T-cell (primary cell): ENCODE measurements at regions not wholly inside any gene's neighbourhood (a gene's known extent, or its start where the extent isn't known, plus 50 kb on each side); places are given as distances from the start of the nearest gene placed in this dataset.

ENCODE experiments used
- ATAC-seq, 4 experiments: fragments of 200-7000 bp in 3 of 4; fragments of 150-1000 bp in 1 of 4; cut with Tn5 transposase; replicated peaks in 1 of 4; 1 replicate in 3 of 4; 2 replicates in 1 of 4; pipeline ENCODE4 v1.10.0; 2021; ENCODE audit warnings: moderate library complexity in 3 of 4, mild to moderate bottlenecking in 2 of 4, moderate number of reproducible peaks in 1 of 4
- CTCF ChIA-PET, 2 donors: fragments of 300-600 bp; sonication (Branson Sonifier 250); formaldehyde crosslinking; loops; one replicate each; lab custom pipeline; 2022; ENCODE audit warnings: antibody characterized with exemption in 2 of 2; lab: Charles Lee
- POLR2A ChIA-PET, 2 donors: fragments of 300-600 bp; sonication (Branson Sonifier 250); formaldehyde crosslinking; loops; one replicate each; lab custom pipeline; 2022; ENCODE audit warnings: antibody characterized with exemption in 2 of 2; lab: Charles Lee
- DNase-seq, 35 experiments: peaks; one replicate each; pipeline versions ENCODE4 v3.0.0 to v3.0.0-alpha.2; 2013 to 2023
- H3K27ac ChIP-seq: one replicate; pipeline ENCODE4 v1.5.1; 2013; ENCODE audit warnings: low read length
- H3K27me3 ChIP-seq, 2 experiments: replicated peaks in 1 of 2; 1 replicate in 1 of 2; 2 replicates in 1 of 2; pipeline versions ENCODE4 v1.6.1 to v1.7.0; 2013; ENCODE audit warnings: low read length in 1 of 2, mixed read lengths in 1 of 2; ENCODE audit not compliant: control insufficient read depth in 2 of 2, insufficient read depth in 2 of 2; ENCODE audit errors: extremely low read depth in 1 of 2
- H3K36me3 ChIP-seq, 2 donors: 1 replicate in 1 of 2; 2 replicates in 1 of 2; pipeline versions ENCODE4 v1.6.1 to v1.7.0; 2013; ENCODE audit warnings: low read length in 1 of 2; ENCODE audit not compliant: control insufficient read depth in 2 of 2, insufficient read depth in 1 of 2; ENCODE audit errors: extremely low read depth in 1 of 2
- H3K4me1 ChIP-seq, 2 experiments: 1 replicate in 1 of 2; 2 replicates in 1 of 2; pipeline versions ENCODE4 v1.6.1 to v1.7.0; 2013; ENCODE audit warnings: low read length in 2 of 2, mixed read lengths in 1 of 2; ENCODE audit not compliant: insufficient read depth in 2 of 2, control insufficient read depth in 1 of 2; ENCODE audit errors: extremely low read depth in 1 of 2
- H3K4me3 ChIP-seq, 2 donors: 1 replicate in 1 of 2; 2 replicates in 1 of 2; pipeline versions ENCODE4 v1.5.1 to v1.7.0; 2013; ENCODE audit warnings: mild to moderate bottlenecking in 2 of 2, low read length in 1 of 2, moderate library complexity in 1 of 2; ENCODE audit not compliant: control insufficient read depth in 1 of 2; ENCODE audit errors: extremely low read depth in 1 of 2
- H3K9me3 ChIP-seq: 2 replicates; pipeline ENCODE4 v1.7.0; 2013
- H3K27ac Mint-ChIP-seq, 2 donors: one replicate each; pipeline ENCODE4 v1.8.0; 2020 to 2021; ENCODE audit warnings: mild to moderate bottlenecking in 2 of 2, mixed read lengths in 2 of 2
- H3K27me3 Mint-ChIP-seq, 2 donors: one replicate each; pipeline ENCODE4 v1.8.0; 2021 to 2022; ENCODE audit warnings: mixed read lengths in 2 of 2
- H3K36me3 Mint-ChIP-seq: one replicate; pipeline ENCODE4 v1.8.0; 2021; ENCODE audit warnings: mixed read lengths
- H3K4me1 Mint-ChIP-seq, 3 donors: one replicate each; pipeline ENCODE4 v1.8.0; 2020 to 2022; ENCODE audit warnings: mixed read lengths in 3 of 3, mild to moderate bottlenecking in 1 of 3
- H3K4me3 Mint-ChIP-seq, 3 donors: one replicate each; pipeline ENCODE4 v1.8.0; 2020 to 2022; ENCODE audit warnings: mild to moderate bottlenecking in 3 of 3, mixed read lengths in 3 of 3, moderate library complexity in 3 of 3
- H3K9me3 Mint-ChIP-seq, 3 donors: one replicate each; pipeline ENCODE4 v1.8.0; 2020 to 2022; ENCODE audit warnings: mixed read lengths in 3 of 3
- WGBS: methylation state at CpG from one replicate; pipeline ENCODE4 v1.1.5; 2013; ENCODE audit warnings: missing lambda C conversion rate; ENCODE audit not compliant: insufficient coverage; 5-methylcytosine and 5-hydroxymethylcytosine counted together

GRCh38 chr14:86296173-86296572 is 766.2 kb downstream of the FLRT2 start:
- Histone ChIP-seq H3K27ac (no peak overlapping the region), H3K36me3 (no peaks in the 10 kb centered on the region), H3K4me3 (no peak overlapping the region), H3K4me1 (no peaks in the 10 kb centered on the region), H3K27me3 (no peaks in the 10 kb centered on the region), H3K9me3 (no peaks in the 10 kb centered on the region)
- no peak overlapping the region for H3K4me3 Mint-ChIP-seq
- no peaks in the 10 kb centered on the region for H3K36me3 Mint-ChIP-seq
- WGBS, result no CpG with 5 or more reads among the region's 1 CpG
- no peaks in the 10 kb centered on the region for H3K27me3 Mint-ChIP-seq
- ChIA-PET CTCF (no interaction called here), POLR2A (no interaction called here)
- ATAC-seq (no peak), DNase-seq (no peak)
- no peaks in the 10 kb centered on the region for H3K4me1 Mint-ChIP-seq
- H3K27ac Mint-ChIP-seq, result no peak overlapping the region
- H3K9me3 Mint-ChIP-seq, result peaks cover 0 to 4% (median 3%) of the 10 kb centered on the region in 3 donors

GRCh38 chr14:86288336-86288735 is 758.4 kb downstream of the FLRT2 start:
- Mint-ChIP-seq H3K27ac (no peak overlapping the region), H3K27me3 (no peaks in the 10 kb centered on the region), H3K4me3 (no peak overlapping the region), H3K4me1 (no peaks in the 10 kb centered on the region), H3K36me3 (no peaks in the 10 kb centered on the region), H3K9me3 (peaks cover 0 to 5% (median 4%) of the 10 kb centered on the region in 3 donors)
- Histone ChIP-seq H3K36me3 (no peaks in the 10 kb centered on the region), H3K4me1 (no peaks in the 10 kb centered on the region), H3K9me3 (no peaks in the 10 kb centered on the region), H3K27ac (no peak overlapping the region), H3K27me3 (no peaks in the 10 kb centered on the region), H3K4me3 (no peak overlapping the region)
- CTCF ChIA-PET, result no interaction called here
- POLR2A ChIA-PET, result no interaction called here
- no peak for DNase-seq
- no peak for ATAC-seq
- WGBS, result no CpG with 5 or more reads among the region's 2 CpGs

- ATAC-seq (no peak), DNase-seq (no peak)
- H3K27me3 Mint-ChIP-seq, result no peaks in the 10 kb centered on the region
- Histone ChIP-seq H3K27me3 (no peaks in the 10 kb centered on the region), H3K9me3 (no peaks in the 10 kb centered on the region), H3K4me3 (no peak overlapping the region), H3K36me3 (no peaks in the 10 kb centered on the region), H3K4me1 (no peaks in the 10 kb centered on the region), H3K27ac (no peak overlapping the region)
- CTCF ChIA-PET, result no interaction called here
- no peaks in the 10 kb centered on the region for H3K4me1 Mint-ChIP-seq
- no peak overlapping the region for H3K27ac Mint-ChIP-seq
- WGBS, result 67% methylated on average over 2 of the region's 3 CpGs
- H3K36me3 Mint-ChIP-seq, result no peaks in the 10 kb centered on the region
- peaks cover under 1 to 13% (median 7%) of the 10 kb centered on the region in 3 donors for H3K9me3 Mint-ChIP-seq
- POLR2A ChIA-PET, result no interaction called here
- H3K4me3 Mint-ChIP-seq, result no peak overlapping the region
Measured at GRCh38 chr14:86279405-86279804, 749.5 kb downstream of the FLRT2 start.

- Histone ChIP-seq H3K27ac (no peak overlapping the region), H3K27me3 (no peaks in the 10 kb centered on the region), H3K36me3 (no peaks in the 10 kb centered on the region), H3K9me3 (no peaks in the 10 kb centered on the region), H3K4me1 (no peaks in the 10 kb centered on the region), H3K4me3 (no peak overlapping the region)
- WGBS, result no CpG with 5 or more reads among the region's 2 CpGs
- ChIA-PET POLR2A (no interaction called here), CTCF (no interaction called here)
- Mint-ChIP-seq H3K27me3 (no peaks in the 10 kb centered on the region), H3K4me1 (no peaks in the 10 kb centered on the region), H3K27ac (no peak overlapping the region), H3K36me3 (no peaks in the 10 kb centered on the region), H3K9me3 (peaks cover 2 to 13% (median 5%) of the 10 kb centered on the region in 3 donors), H3K4me3 (no peak overlapping the region)
- no peak for DNase-seq
- ATAC-seq, result no peak
Measured at GRCh38 chr14:86257973-86258372, 728.0 kb downstream of the FLRT2 start.

- no peak overlapping the region for H3K27ac Mint-ChIP-seq
- DNase-seq (no peak), ATAC-seq (no peak)
- no peaks in the 10 kb centered on the region for H3K4me1 Mint-ChIP-seq
- POLR2A ChIA-PET, result no interaction called here
- CTCF ChIA-PET, result no interaction called here
- no peaks in the 10 kb centered on the region for H3K36me3 Mint-ChIP-seq
- Histone ChIP-seq H3K27ac (no peak overlapping the region), H3K4me3 (no peak overlapping the region), H3K4me1 (no peaks in the 10 kb centered on the region), H3K36me3 (no peaks in the 10 kb centered on the region), H3K9me3 (no peaks in the 10 kb centered on the region), H3K27me3 (no peaks in the 10 kb centered on the region)
- H3K27me3 Mint-ChIP-seq, result no peaks in the 10 kb centered on the region
- no peak overlapping the region for H3K4me3 Mint-ChIP-seq
- peaks cover 2 to 8% (median 6%) of the 10 kb centered on the region in 3 donors for H3K9me3 Mint-ChIP-seq
Measured at GRCh38 chr14:86243158-86243557, 713.2 kb downstream of the FLRT2 start.

- ChIA-PET CTCF (no interaction called here), POLR2A (no interaction called here)
- no peaks in the 10 kb centered on the region for H3K9me3 ChIP-seq
- H3K27me3 Mint-ChIP-seq, result no peaks in the 10 kb centered on the region
- H3K36me3 ChIP-seq, result no peaks in the 10 kb centered on the region
- DNase-seq (no peak), ATAC-seq (no peak)
- H3K4me3 Mint-ChIP-seq, result no peak overlapping the region
- peaks cover 8 to 27% (median 16%) of the 10 kb centered on the region in 3 donors for H3K9me3 Mint-ChIP-seq
- no peaks in the 10 kb centered on the region for H3K4me1 Mint-ChIP-seq
- WGBS, result no CpG with 5 or more reads among the region's 4 CpGs
- H3K27ac Mint-ChIP-seq, result no peak overlapping the region
- H3K4me3 ChIP-seq, result no peak overlapping the region
- H3K36me3 Mint-ChIP-seq, result no peaks in the 10 kb centered on the region
- H3K4me1 ChIP-seq, result no peaks in the 10 kb centered on the region
- H3K27me3 ChIP-seq, result no peaks in the 10 kb centered on the region
- H3K27ac ChIP-seq, result no peak overlapping the region
Measured at GRCh38 chr14:86237733-86238132, 707.8 kb downstream of the FLRT2 start.

- no peak overlapping the region for H3K4me3 ChIP-seq
- Mint-ChIP-seq H3K27ac (no peak overlapping the region), H3K27me3 (no peaks in the 10 kb centered on the region), H3K4me3 (no peak overlapping the region), H3K9me3 (peaks cover 0 to 6% (median 0%) of the 10 kb centered on the region in 3 donors), H3K4me1 (no peaks in the 10 kb centered on the region), H3K36me3 (no peaks in the 10 kb centered on the region)
- CTCF ChIA-PET, result interaction anchor here in 1 of 2 donors (0.6 kb wide), 1 partner anchor 307 kb away, joined by 3 read pairs; no protein-coding TSS in a partner anchor
- whole genome bisulfite sequencing, result 90% methylated on average over 2 of the region's 3 CpGs
- H3K36me3 ChIP-seq, result no peaks in the 10 kb centered on the region
- H3K9me3 ChIP-seq, result no peaks in the 10 kb centered on the region
- no peaks in the 10 kb centered on the region for H3K4me1 ChIP-seq
- POLR2A ChIA-PET, result no interaction called here
- H3K27me3 ChIP-seq, result no peaks in the 10 kb centered on the region
- no peak overlapping the region for H3K27ac ChIP-seq
- DNase-seq (no peak), ATAC-seq (no peak)
Measured at GRCh38 chr14:86221755-86222154, 691.8 kb downstream of the FLRT2 start.
